Left lung (tissue), 4 donors: ENCODE measurements at regions not wholly inside any gene's neighbourhood (a gene's known extent, or its start where the extent isn't known, plus 50 kb on each side); places are given as distances from the start of the nearest gene placed in this dataset.

Source experiments
- ATAC-seq: fragments of 200-7000 bp; cut with Tn5 transposase; one replicate; pipeline ENCODE4 v1.9.1; 2020; ENCODE audit warnings: moderate library complexity
- DNase-seq, 4 donors: peaks; one replicate each; pipeline ENCODE4 v3.0.0-alpha.2; 2013 to 2020
- H3K27ac ChIP-seq, 2 donors: fragments of 200-600 bp; sonication (generic) in 1 of 2; one replicate each; pipeline versions ENCODE4 v1.5.0 to v1.8.0; 2020 to 2021
- H3K27me3 ChIP-seq, 2 donors: fragments of 200-600 bp; sonication (generic) in 1 of 2; one replicate each; pipeline versions ENCODE4 v1.5.0 to v1.8.0; 2020 to 2021
- H3K36me3 ChIP-seq, 2 donors: fragments of 200-600 bp; sonication (generic) in 1 of 2; one replicate each; pipeline versions ENCODE4 v1.5.0 to v1.8.0; 2020 to 2021
- H3K4me1 ChIP-seq, 2 donors: fragments of 200-600 bp; one replicate each; pipeline ENCODE4 v1.8.0; 2021
- H3K4me3 ChIP-seq, 2 donors: fragments of 200-600 bp; sonication (generic) in 1 of 2; one replicate each; pipeline versions ENCODE4 v1.5.0 to v1.8.0; 2020 to 2021; ENCODE audit warnings: mild to moderate bottlenecking in 1 of 2
- H3K9me3 ChIP-seq, 2 donors: fragments of 200-600 bp; sonication (generic) in 1 of 2; one replicate each; pipeline versions ENCODE4 v1.5.0 to v1.8.0; 2020 to 2021
- CTCF ChIP-seq, 2 donors: fragments of 200-600 bp; sonication (generic) in 1 of 2; IDR thresholded peaks; one replicate each; pipeline versions ENCODE4 v1.5.0 to v1.8.0; 2021; ENCODE audit warnings: antibody characterized with exemption in 2 of 2
- intact Hi-C, 2 donors: fragments of 100-400 bp; cut with DNase I; formaldehyde crosslinking; loops; one replicate each; pipeline versions ENCODE4 v1.11.2 to v1.14.2; 2022
- donor health status: DM: no; HTN: yes; CAD: no.
- donor health status: DM: no; HTN: no; CAD: no.

- Histone ChIP-seq H3K27me3 (no peaks in the 10 kb centered on the region), H3K4me3 (no peak overlapping the region), H3K4me1 (peaks cover 0 to 5% of the 10 kb centered on the region in 2 donors), H3K27ac (no peak overlapping the region), H3K36me3 (no peaks in the 10 kb centered on the region), H3K9me3 (no peaks in the 10 kb centered on the region)
- DNase-seq (no peak), ATAC-seq (no peak)
- no peak for TF ChIP-seq CTCF (IDR thresholded peaks at IDR 0.05)
- intact Hi-C loops: no loop called here
Measured at GRCh38 chr12:27148373-27148772, 66.0 kb upstream of the C12orf71 start.

- Histone ChIP-seq H3K27me3 (no peaks in the 10 kb centered on the region), H3K4me3 (no peak overlapping the region), H3K36me3 (no peaks in the 10 kb centered on the region), H3K27ac (no peak overlapping the region), H3K4me1 (peaks cover 0 to under 1% of the 10 kb centered on the region in 2 donors), H3K9me3 (no peaks in the 10 kb centered on the region)
- no peak for TF ChIP-seq CTCF (IDR thresholded peaks at IDR 0.05)
- no peak for ATAC-seq
- no peak for DNase-seq
- intact Hi-C loops: no loop called here
Measured at GRCh38 chr12:27148791-27149190, 66.4 kb upstream of the C12orf71 start.

GRCh38 chr12:27151479-27151878 is 69.1 kb upstream of the C12orf71 start:
- Histone ChIP-seq H3K27ac (no peak overlapping the region), H3K27me3 (no peaks in the 10 kb centered on the region), H3K36me3 (no peaks in the 10 kb centered on the region), H3K4me3 (no peak overlapping the region), H3K4me1 (no peaks in the 10 kb centered on the region), H3K9me3 (no peaks in the 10 kb centered on the region)
- no peak for DNase-seq
- intact Hi-C loops: no loop called here
- no peak for ATAC-seq
- TF ChIP-seq CTCF (IDR thresholded peaks at IDR 0.05): no peak

- no peaks in the 10 kb centered on the region for H3K36me3 ChIP-seq
- no peaks in the 10 kb centered on the region for H3K27me3 ChIP-seq
- no peak overlapping the region for H3K27ac ChIP-seq
- intact Hi-C loops: no loop called here
- DNase-seq (no peak), ATAC-seq (no peak)
- H3K4me1 ChIP-seq: no peaks in the 10 kb centered on the region
- TF ChIP-seq CTCF (IDR thresholded peaks at IDR 0.05): no peak
- no peaks in the 10 kb centered on the region for H3K9me3 ChIP-seq
- no peak overlapping the region for H3K4me3 ChIP-seq
Measured at GRCh38 chr12:27158297-27158696, 75.9 kb upstream of the C12orf71 start.

- Histone ChIP-seq H3K4me3 (no peak overlapping the region), H3K9me3 (no peaks in the 10 kb centered on the region), H3K4me1 (no peaks in the 10 kb centered on the region), H3K27ac (no peak overlapping the region), H3K36me3 (no peaks in the 10 kb centered on the region), H3K27me3 (no peaks in the 10 kb centered on the region)
- no peak for TF ChIP-seq CTCF (IDR thresholded peaks at IDR 0.05)
- ATAC-seq: no peak
- intact Hi-C loops: no loop called here
- DNase-seq: no peak
Measured at GRCh38 chr12:27161458-27162228, 79.3 kb upstream of the C12orf71 start.
